Esophagus squamous epithelium (tissue), 4 donors: ENCODE measurements at regions not wholly inside any gene's neighbourhood (a gene's known extent, or its start where the extent isn't known, plus 50 kb on each side); places are given as distances from the start of the nearest gene placed in this dataset.

Source experiments
- CTCF ChIP-seq, 6 experiments: fragments of 450-650 bp in 4 of 6; fragments of 200-600 bp in 2 of 6; sonication (generic) in 2 of 6; IDR thresholded peaks; one replicate each; pipeline ENCODE4 v1.5.1; 2016 to 2019; ENCODE audit warnings: antibody characterized with exemption in 6 of 6, mild to moderate bottlenecking in 4 of 6, moderate library complexity in 4 of 6
- POLR2A ChIP-seq, 4 donors: fragments of 450-650 bp; IDR thresholded peaks; one replicate each; pipeline ENCODE4 v1.6.1; 2017; ENCODE audit warnings: antibody characterized with exemption in 4 of 4, mild to moderate bottlenecking in 4 of 4, moderate library complexity in 3 of 4

- TF ChIP-seq CTCF (IDR thresholded peaks at IDR 0.05) (no peak), POLR2A (IDR thresholded peaks at IDR 0.05) (no peak)
These were observed 136.1 kb downstream of the DISP1 start for GRCh38 chr1:222950892-222951291.
